GM21786 (cell line): ENCODE measurements at regions not wholly inside any gene's neighbourhood (a gene's known extent, or its start where the extent isn't known, plus 50 kb on each side); places are given as distances from the start of the nearest gene placed in this dataset.
"Not testable (repeated sequence)": the region's sequence is repeated elsewhere in the genome, so short reads cannot be mapped to it uniquely, and the experiment has no call there.

Source experiments
- ATAC-seq: cut with Tn5 transposase; IDR thresholded peaks from one replicate; pipeline ENCODE4 v1.9.1; 2021; ENCODE audit not compliant: unreplicated experiment

- ATAC-seq: no peak
Measured at GRCh38 chr6:141199074-141199473, 933.7 kb upstream of the GJE1 start.

- ATAC-seq: peak; percentile 58
Measured at GRCh38 chr6:141195251-141195832, 937.4 kb upstream of the GJE1 start.

GRCh38 chr6:141183368-141183767 lies 949.4 kb upstream of the GJE1 start:
- ATAC-seq: no peak

GRCh38 chr6:141175458-141175857 lies 957.3 kb upstream of the GJE1 start:
- not testable (repeated sequence) for ATAC-seq

DNA sequence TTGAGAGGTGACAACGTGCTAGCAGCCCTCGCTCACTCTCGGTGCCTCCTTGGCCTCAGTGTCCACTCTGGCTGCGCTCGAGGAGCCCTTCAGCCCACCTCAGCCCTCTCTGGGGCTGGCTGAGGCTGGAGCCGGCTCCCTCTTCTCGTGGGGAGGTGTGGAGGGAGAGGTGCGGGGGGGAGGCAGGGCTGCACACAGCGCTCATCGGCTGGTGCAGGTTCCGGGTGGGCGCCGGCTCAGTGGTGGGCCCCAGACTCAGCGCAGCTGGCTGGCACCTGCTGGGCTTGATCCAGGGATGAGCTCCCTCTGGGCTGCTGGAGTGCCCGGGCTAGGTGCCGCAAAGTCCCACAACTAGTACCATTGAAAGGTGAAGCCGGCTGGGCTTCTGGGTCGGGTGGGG lies 957.8 kb upstream of the GJE1 start:
- no peak for ATAC-seq

GRCh38 chr6:141173529-141173928 lies 959.2 kb upstream of the GJE1 start:
- ATAC-seq: no peak

DNA sequence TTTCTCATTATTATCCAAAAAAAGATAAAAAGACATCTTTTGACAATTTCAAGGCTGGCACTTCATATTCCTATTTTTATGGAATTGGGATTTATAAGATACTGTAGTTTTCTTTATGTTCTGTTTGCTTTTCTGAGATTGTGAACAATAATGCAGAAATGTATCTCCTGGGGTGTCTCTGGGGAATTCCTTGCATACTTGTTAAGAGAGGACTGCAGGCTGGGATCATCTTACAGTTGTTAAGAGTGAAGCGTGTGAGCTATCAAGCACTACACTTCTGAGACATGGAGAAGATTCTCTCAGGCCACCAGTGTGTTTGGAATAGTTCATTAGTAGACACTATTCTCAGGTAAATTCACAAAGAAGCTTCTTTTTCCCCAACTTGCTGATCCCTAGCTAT lies 963.3 kb upstream of the GJE1 start:
- ATAC-seq: no peak

GRCh38 chr6:141167945-141168344 lies 964.8 kb upstream of the GJE1 start:
- no peak for ATAC-seq

DNA sequence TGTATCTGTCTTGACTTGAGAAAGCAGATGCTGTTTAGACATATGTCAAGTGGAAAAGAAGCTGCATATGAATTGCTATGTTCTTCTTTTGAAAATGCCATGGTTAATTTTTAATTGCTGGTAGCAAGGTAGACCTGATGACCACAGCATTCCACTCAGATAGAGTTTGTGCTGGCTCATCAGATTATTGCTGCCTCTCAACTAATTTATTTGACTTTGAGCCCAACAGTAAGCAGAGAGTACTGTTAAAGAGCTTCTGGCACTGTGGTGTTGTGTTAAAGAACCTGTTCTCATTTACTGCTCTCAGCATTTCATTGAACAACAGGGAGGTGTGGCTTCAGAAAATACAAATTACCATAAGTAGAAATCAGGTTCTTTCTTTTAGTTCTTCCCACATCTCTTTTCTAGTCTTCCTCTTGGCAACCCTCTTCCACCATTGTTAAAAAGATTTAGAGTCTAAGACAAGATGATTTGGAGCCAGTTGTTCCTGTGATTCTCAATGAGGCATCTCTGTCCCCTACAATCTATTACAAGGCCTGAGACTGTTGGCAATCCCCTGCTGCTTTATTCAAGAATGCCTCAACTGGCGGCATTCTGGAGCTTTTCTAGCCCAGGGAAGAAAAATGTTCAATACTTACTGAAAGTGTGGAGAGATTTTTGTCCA lies 967.6 kb upstream of the GJE1 start:
- no peak for ATAC-seq

- ATAC-seq: no peak
Measured at GRCh38 chr6:141164042-141164743, 968.5 kb upstream of the GJE1 start.

- ATAC-seq: no peak
Measured at GRCh38 chr6:141163107-141163506, 969.6 kb upstream of the GJE1 start.

DNA sequence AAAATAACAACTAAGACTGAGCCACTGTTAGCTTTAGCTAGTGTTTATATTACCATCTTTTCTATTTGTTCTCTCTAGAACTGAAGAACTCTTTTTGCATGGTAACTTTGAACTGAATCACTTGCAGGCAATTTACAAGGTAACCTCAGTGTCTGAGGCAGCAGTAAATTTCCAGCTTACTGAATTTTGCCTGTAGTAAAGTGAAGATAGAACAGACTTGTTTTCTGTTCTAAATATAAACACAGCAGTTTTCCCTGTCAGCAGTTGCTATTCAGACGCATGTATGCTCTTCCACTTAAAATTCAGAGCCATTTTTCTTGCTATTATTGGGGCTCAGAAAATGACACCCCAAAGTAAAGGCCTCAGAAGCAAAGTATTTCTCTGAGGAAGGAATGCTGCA lies 974.0 kb upstream of the GJE1 start:
- ATAC-seq: no peak

DNA sequence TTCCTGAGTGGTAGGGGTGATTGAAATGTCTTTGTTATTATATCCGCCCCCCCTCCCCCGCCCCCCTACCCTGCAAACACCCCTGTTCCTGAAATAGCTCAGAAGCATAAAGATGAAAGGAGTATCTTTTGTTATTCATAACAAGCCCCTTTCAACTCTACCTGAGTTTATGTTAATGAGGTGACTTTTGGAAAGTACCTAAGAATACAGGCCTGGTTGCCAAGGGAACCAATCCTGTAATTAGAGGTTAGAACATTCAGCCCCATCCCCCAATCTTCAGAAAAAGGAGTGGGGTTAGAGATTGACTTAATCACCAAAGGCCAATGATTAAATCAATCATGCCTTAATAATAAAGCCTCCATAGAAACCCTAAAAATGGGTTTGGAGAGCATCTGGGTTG lies 979.2 kb upstream of the GJE1 start:
- no peak for ATAC-seq

DNA sequence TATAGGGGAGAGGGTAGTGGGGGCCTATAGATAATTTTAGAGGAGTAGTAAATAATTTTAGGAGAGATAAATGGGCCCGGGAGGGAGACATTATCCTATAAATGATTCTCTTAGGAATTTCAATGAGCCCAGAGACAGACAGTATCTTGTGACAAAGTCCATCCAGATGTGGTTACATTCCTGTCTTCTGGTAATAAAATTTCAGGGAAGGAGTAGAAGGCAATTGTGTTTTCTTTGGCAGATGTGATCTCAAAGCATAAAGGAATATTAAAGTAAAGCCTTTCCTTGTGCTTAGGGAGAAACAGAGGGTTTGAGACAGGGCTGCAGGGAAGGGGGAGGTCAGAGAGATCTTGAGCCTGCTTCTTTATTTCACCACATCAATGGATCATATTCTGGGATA lies 979.8 kb upstream of the GJE1 start:
- no peak for ATAC-seq

GRCh38 chr6:141151710-141152417 lies 980.9 kb upstream of the GJE1 start:
- no peak for ATAC-seq

- no peak for ATAC-seq
Measured at GRCh38 chr6:141141870-141142269, 990.9 kb upstream of the GJE1 start.

GRCh38 chr6:141140905-141141304 lies 991.8 kb upstream of the GJE1 start:
- ATAC-seq: no peak

GRCh38 chr6:141139461-141139860 lies 993.3 kb upstream of the GJE1 start:
- no peak for ATAC-seq

DNA sequence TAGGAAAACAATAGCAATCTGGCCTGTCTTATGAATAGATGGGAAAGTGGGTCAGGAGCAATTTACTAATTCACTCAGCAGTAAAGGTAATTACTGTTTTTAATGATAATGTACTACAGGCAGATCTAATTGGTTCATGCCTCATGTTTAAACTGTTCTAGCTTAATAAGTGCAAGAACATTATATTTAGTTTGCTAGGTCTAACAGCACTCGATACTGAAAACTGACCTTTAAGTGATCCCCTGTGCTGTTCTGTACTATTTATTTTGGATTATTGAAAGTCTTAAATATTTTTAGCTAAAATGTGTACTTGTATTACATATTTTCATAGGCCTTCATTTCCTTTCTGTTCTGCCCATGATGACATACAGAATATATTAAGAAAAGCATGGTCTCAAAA lies 998.0 kb upstream of the GJE1 start:
- ATAC-seq: no peak

DNA sequence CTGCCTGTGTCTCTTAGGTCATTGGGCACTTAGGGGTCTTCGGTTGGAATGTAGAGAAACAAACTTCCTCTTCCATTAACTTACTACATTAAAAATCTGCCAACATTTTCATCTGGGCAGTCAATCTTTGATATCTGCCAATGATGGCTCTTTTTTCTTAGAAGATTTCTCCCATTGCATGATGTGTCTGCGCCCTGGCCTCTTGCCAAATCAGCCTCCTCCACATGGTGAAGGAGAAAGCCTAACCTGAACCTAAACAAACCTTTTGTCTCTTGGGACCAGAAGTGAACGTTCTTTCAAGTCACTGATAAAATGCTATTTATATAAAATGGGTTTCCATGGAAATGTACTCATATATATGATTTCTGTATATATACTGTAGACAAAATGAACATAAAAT lies 998.9 kb upstream of the GJE1 start:
- no peak for ATAC-seq

DNA sequence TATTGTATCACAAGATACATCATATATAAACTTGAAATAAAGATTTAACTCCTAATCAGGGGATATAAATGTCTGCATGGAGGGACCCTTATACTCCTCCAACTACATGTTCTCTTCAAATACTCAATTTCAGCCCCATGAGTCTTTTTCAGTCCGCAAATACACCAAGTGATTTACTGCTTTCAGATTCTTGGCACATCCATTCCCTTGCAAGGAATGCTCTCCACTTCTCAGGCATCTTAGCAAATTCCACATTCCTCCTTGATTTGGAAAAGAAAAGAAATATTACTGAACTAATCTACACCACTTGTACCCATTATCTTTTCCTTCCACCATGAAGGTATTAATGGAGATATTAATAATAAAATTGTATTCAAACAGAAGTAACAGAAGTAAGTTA lies 999.4 kb upstream of the GJE1 start:
- no peak for ATAC-seq

GRCh38 chr6:141131616-141132015 lies 1001.1 kb upstream of the GJE1 start:
- no peak for ATAC-seq
